Stimulated activated CD8-positive, alpha-beta memory T cell treated with anti-CD3 and anti-CD28 coated beads, Interleukin-4, amount 100 ng/mL, for 1 hour (primary cell): ENCODE measurements at regions not wholly inside any gene's neighbourhood (a gene's known extent, or its start where the extent isn't known, plus 50 kb on each side); places are given as distances from the start of the nearest gene placed in this dataset.
"Not testable (repeated sequence)": the region's sequence is repeated elsewhere in the genome, so short reads cannot be mapped to it uniquely, and the experiment has no call there.

Experiments
- DNase-seq, 2 donors: peaks; one replicate each; pipeline ENCODE4 v3.0.0-alpha.2; 2020; ENCODE audit warnings: low read depth in 2 of 2, low spot score in 1 of 2

- DNase-seq = not testable (repeated sequence)
These were observed 60.0 kb upstream of the GPC3 start for GRCh38 chrX:134045372-134045771.

GRCh38 chrX:134067107-134067506, 81.7 kb upstream of the GPC3 start:
- not testable (repeated sequence) for DNase-seq

- not testable (repeated sequence) for DNase-seq
These were observed 86.5 kb upstream of the GPC3 start for GRCh38 chrX:134071899-134072298.

GRCh38 chrX:134073341-134073740, 87.9 kb upstream of the GPC3 start:
- DNase-seq = no peak

GRCh38 chrX:134074151-134074550, 88.8 kb upstream of the GPC3 start:
- no peak for DNase-seq

GRCh38 chrX:134075894-134076718, 90.7 kb upstream of the GPC3 start:
- DNase-seq = no peak

GRCh38 chrX:134095366-134095765, 110.0 kb upstream of the GPC3 start:
- DNase-seq = no peak

GRCh38 chrX:134101636-134102035, 116.2 kb upstream of the GPC3 start:
- DNase-seq = no peak

GRCh38 chrX:134115270-134115669, 121.7 kb upstream of the CCDC160 start:
- DNase-seq = no peak

- DNase-seq = no peak
These were observed 99.6 kb upstream of the CCDC160 start for GRCh38 chrX:134137341-134137740.

- no peak for DNase-seq
These were observed 97.9 kb upstream of the CCDC160 start for GRCh38 chrX:134139090-134139489.

GRCh38 chrX:134144231-134144630, 92.8 kb upstream of the CCDC160 start:
- DNase-seq = no peak

GRCh38 chrX:134146493-134146892, 90.5 kb upstream of the CCDC160 start:
- no peak for DNase-seq

- DNase-seq = no peak
These were observed 88.8 kb upstream of the CCDC160 start for GRCh38 chrX:134148172-134148692.

GRCh38 chrX:134158821-134159512, 78.0 kb upstream of the CCDC160 start:
- DNase-seq = no peak

GRCh38 chrX:134161162-134161561, 75.8 kb upstream of the CCDC160 start:
- no peak for DNase-seq

GRCh38 chrX:134162032-134162431, 75.0 kb upstream of the CCDC160 start:
- DNase-seq = no peak

GRCh38 chrX:134163836-134164235, 73.1 kb upstream of the CCDC160 start:
- no peak for DNase-seq

- DNase-seq = no peak
These were observed 69.3 kb upstream of the CCDC160 start for GRCh38 chrX:134167591-134168203.

- no peak for DNase-seq
These were observed 65.1 kb upstream of the CCDC160 start for GRCh38 chrX:134171661-134172587.
